ENCODE measurements at regions not wholly inside any gene's neighbourhood (a gene's known extent, or its start where the extent isn't known, plus 50 kb on each side); places are given as distances from the start of the nearest gene placed in this dataset.

- no peaks in the 10 kb centered on the region for H3K36me3 ChIP-seq (ENCODE audit: low read depth)
- peaks cover 44% of the 10 kb centered on the region for H3K4me1 ChIP-seq (ENCODE audit: insufficient read depth)
- peaks cover 32% of the 10 kb centered on the region for H3F3A ChIP-seq (ENCODE audit: insufficient read depth)
- no peaks in the 10 kb centered on the region for H4K20me1 ChIP-seq (ENCODE audit: insufficient read depth)
- H3K9me2 ChIP-seq (ENCODE audit: insufficient read depth), result no peaks in the 10 kb centered on the region
- H3K4me2 ChIP-seq (ENCODE audit: unreplicated experiment), result peak overlapping the region; percentile 38
- in situ Hi-C loops (cut with MboI), result no loop called here
- TF ChIP-seq EZH2 (IDR thresholded peaks at IDR 0.05; ENCODE audit: insufficient read depth, poor library complexity, severe bottlenecking), result no peak
- TF ChIP-seq EZH2phosphoT487 (IDR thresholded peaks at IDR 0.05; ENCODE audit: insufficient read depth, low read depth), result no peak
- no peak for DNase-seq
- no peak overlapping the region for H3K9ac ChIP-seq
- no peaks in the 10 kb centered on the region for H3K79me2 ChIP-seq (ENCODE audit: insufficient read depth)
- H3K27ac ChIP-seq, result peak overlapping the region; percentile 55
- H3K27me3 ChIP-seq (replicated peaks; ENCODE audit: insufficient read depth), result no peaks in the 10 kb centered on the region
- peak overlapping the region; percentile 65 for H2AFZ ChIP-seq
- no peak overlapping the region for H3K4me3 ChIP-seq
- 56 to 57% methylated on average over 2 of the region's 2 CpGs for WGBS, 2 experiments (ENCODE audit: low coverage in 1 of 2, low lambda C conversion rate in 2 of 2, missing lambda C conversion rate in 2 of 2)
- H3K9me3 ChIP-seq (ENCODE audit: low read depth), result no peaks in the 10 kb centered on the region
Observed at GRCh38 chr5:33261747-33262146, 179.0 kb upstream of the TARS1 start.

GRCh38 chr5:33267801-33268200 lies 173.0 kb upstream of the TARS1 start:
- Histone ChIP-seq H4K20me1 (ENCODE audit: insufficient read depth) (no peaks in the 10 kb centered on the region), H3K27ac (no peak overlapping the region), H3K9me2 (ENCODE audit: insufficient read depth) (no peaks in the 10 kb centered on the region), H3K36me3 (ENCODE audit: low read depth) (no peaks in the 10 kb centered on the region), H3K9me3 (ENCODE audit: low read depth) (no peaks in the 10 kb centered on the region), H3K4me3 (no peak overlapping the region), H3K79me2 (ENCODE audit: insufficient read depth) (no peaks in the 10 kb centered on the region), H3F3A (ENCODE audit: insufficient read depth) (peaks cover 11% of the 10 kb centered on the region), H2AFZ (peak overlapping the region; percentile 18; the same call in 1 of the 2 replicates), H3K27me3 (replicated peaks; ENCODE audit: insufficient read depth) (no peaks in the 10 kb centered on the region), H3K4me1 (ENCODE audit: insufficient read depth) (peaks cover 22% of the 10 kb centered on the region), H3K9ac (no peak overlapping the region), H3K4me2 (ENCODE audit: unreplicated experiment) (no peak overlapping the region)
- TF ChIP-seq EZH2 (IDR thresholded peaks at IDR 0.05; ENCODE audit: insufficient read depth, poor library complexity, severe bottlenecking), result no peak
- TF ChIP-seq EZH2phosphoT487 (IDR thresholded peaks at IDR 0.05; ENCODE audit: insufficient read depth, low read depth), result no peak
- WGBS, 2 experiments (ENCODE audit: low coverage in 1 of 2, low lambda C conversion rate in 2 of 2, missing lambda C conversion rate in 2 of 2), result 48 to 60% methylated on average over 1 of the region's 1 CpG
- DNase-seq, result no peak
- in situ Hi-C loops (cut with MboI), result no loop called here

GRCh38 chr5:33268374-33268773 lies 172.4 kb upstream of the TARS1 start:
- Histone ChIP-seq H3K9ac (no peak overlapping the region), H3K36me3 (ENCODE audit: low read depth) (no peaks in the 10 kb centered on the region), H3F3A (ENCODE audit: insufficient read depth) (peaks cover 11% of the 10 kb centered on the region), H3K27me3 (replicated peaks; ENCODE audit: insufficient read depth) (no peaks in the 10 kb centered on the region), H3K9me2 (ENCODE audit: insufficient read depth) (no peaks in the 10 kb centered on the region), H3K9me3 (ENCODE audit: low read depth) (no peaks in the 10 kb centered on the region), H3K4me1 (ENCODE audit: insufficient read depth) (peaks cover 22% of the 10 kb centered on the region), H2AFZ (no peak overlapping the region), H3K79me2 (ENCODE audit: insufficient read depth) (no peaks in the 10 kb centered on the region), H4K20me1 (ENCODE audit: insufficient read depth) (no peaks in the 10 kb centered on the region), H3K4me3 (no peak overlapping the region), H3K4me2 (ENCODE audit: unreplicated experiment) (no peak overlapping the region), H3K27ac (no peak overlapping the region)
- in situ Hi-C loops (cut with MboI), result no loop called here
- 84 to 95% methylated on average over 4 of the region's 4 CpGs for WGBS, 2 experiments (ENCODE audit: low coverage in 1 of 2, low lambda C conversion rate in 2 of 2, missing lambda C conversion rate in 2 of 2)
- DNase-seq, result no peak
- TF ChIP-seq EZH2 (IDR thresholded peaks at IDR 0.05; ENCODE audit: insufficient read depth, poor library complexity, severe bottlenecking) (no peak), EZH2phosphoT487 (IDR thresholded peaks at IDR 0.05; ENCODE audit: insufficient read depth, low read depth) (no peak)

- Histone ChIP-seq H2AFZ (peak overlapping the region; percentile 25; the same call in 1 of the 2 replicates), H4K20me1 (ENCODE audit: insufficient read depth) (no peaks in the 10 kb centered on the region)
Observed at GRCh38 chr5:33270671-33271070, 170.1 kb upstream of the TARS1 start.

GRCh38 chr5:33271606-33272005 lies 169.2 kb upstream of the TARS1 start:
- H4K20me1 ChIP-seq (ENCODE audit: insufficient read depth), result no peaks in the 10 kb centered on the region
- DNase-seq, result peak; percentile 15
- H3K4me2 ChIP-seq (ENCODE audit: unreplicated experiment), result peak overlapping the region; percentile 82
- H3K4me3 ChIP-seq, result 0 out of 2 replicates have a peak overlapping the region, but pooled peaks have one; percentile 12
- TF ChIP-seq EZH2 (IDR thresholded peaks at IDR 0.05; ENCODE audit: insufficient read depth, poor library complexity, severe bottlenecking), result no peak
- no peak for TF ChIP-seq EZH2phosphoT487 (IDR thresholded peaks at IDR 0.05; ENCODE audit: insufficient read depth, low read depth)
- peaks cover 40% of the 10 kb centered on the region for H3K4me1 ChIP-seq (ENCODE audit: insufficient read depth)
- H3K9me3 ChIP-seq (ENCODE audit: low read depth), result no peaks in the 10 kb centered on the region
- no peaks in the 10 kb centered on the region for H3K27me3 ChIP-seq (replicated peaks; ENCODE audit: insufficient read depth)
- no peaks in the 10 kb centered on the region for H3K36me3 ChIP-seq (ENCODE audit: low read depth)
- H3K9me2 ChIP-seq (ENCODE audit: insufficient read depth), result no peaks in the 10 kb centered on the region
- peak overlapping the region; percentile 45 for H3K9ac ChIP-seq
- 10 to 12% methylated on average over 1 of the region's 1 CpG for WGBS, 2 experiments (ENCODE audit: low coverage in 1 of 2, low lambda C conversion rate in 2 of 2, missing lambda C conversion rate in 2 of 2)
- no peaks in the 10 kb centered on the region for H3K79me2 ChIP-seq (ENCODE audit: insufficient read depth)
- in situ Hi-C loops (cut with MboI), result no loop called here
- peaks cover 30% of the 10 kb centered on the region for H3F3A ChIP-seq (ENCODE audit: insufficient read depth)
- H2AFZ ChIP-seq, result peak overlapping the region; percentile 21
- peak overlapping the region; percentile 80 for H3K27ac ChIP-seq

More at GRCh38 chr5:33270671-33271070, 170.1 kb upstream of the TARS1 start:
- no peak overlapping the region for H3K4me3 ChIP-seq
- DNase-seq, result no peak
- in situ Hi-C loops (cut with MboI), result no loop called here
- no peak overlapping the region for H3K9ac ChIP-seq
- peaks cover 21% of the 10 kb centered on the region for H3F3A ChIP-seq (ENCODE audit: insufficient read depth)
- H3K9me3 ChIP-seq (ENCODE audit: low read depth), result no peaks in the 10 kb centered on the region
- no peaks in the 10 kb centered on the region for H3K79me2 ChIP-seq (ENCODE audit: insufficient read depth)
- TF ChIP-seq EZH2 (IDR thresholded peaks at IDR 0.05; ENCODE audit: insufficient read depth, poor library complexity, severe bottlenecking) (no peak), EZH2phosphoT487 (IDR thresholded peaks at IDR 0.05; ENCODE audit: insufficient read depth, low read depth) (no peak)
- H3K36me3 ChIP-seq (ENCODE audit: low read depth), result no peaks in the 10 kb centered on the region
- peak overlapping the region; percentile 82 for H3K4me2 ChIP-seq (ENCODE audit: unreplicated experiment)
- H3K4me1 ChIP-seq (ENCODE audit: insufficient read depth), result peaks cover 30% of the 10 kb centered on the region
- no peak overlapping the region; the same call in 1 of the 2 replicates for H3K27ac ChIP-seq
- H3K27me3 ChIP-seq (replicated peaks; ENCODE audit: insufficient read depth), result no peaks in the 10 kb centered on the region
- WGBS, 2 experiments (ENCODE audit: low coverage in 1 of 2, low lambda C conversion rate in 2 of 2, missing lambda C conversion rate in 2 of 2), result 45 to 50% methylated on average over 1 of the region's 1 CpG
- H3K9me2 ChIP-seq (ENCODE audit: insufficient read depth), result no peaks in the 10 kb centered on the region
